ENCODE measurements at regions not wholly inside any gene's neighbourhood (a gene's known extent, or its start where the extent isn't known, plus 50 kb on each side); places are given as distances from the start of the nearest gene placed in this dataset.

DNA sequence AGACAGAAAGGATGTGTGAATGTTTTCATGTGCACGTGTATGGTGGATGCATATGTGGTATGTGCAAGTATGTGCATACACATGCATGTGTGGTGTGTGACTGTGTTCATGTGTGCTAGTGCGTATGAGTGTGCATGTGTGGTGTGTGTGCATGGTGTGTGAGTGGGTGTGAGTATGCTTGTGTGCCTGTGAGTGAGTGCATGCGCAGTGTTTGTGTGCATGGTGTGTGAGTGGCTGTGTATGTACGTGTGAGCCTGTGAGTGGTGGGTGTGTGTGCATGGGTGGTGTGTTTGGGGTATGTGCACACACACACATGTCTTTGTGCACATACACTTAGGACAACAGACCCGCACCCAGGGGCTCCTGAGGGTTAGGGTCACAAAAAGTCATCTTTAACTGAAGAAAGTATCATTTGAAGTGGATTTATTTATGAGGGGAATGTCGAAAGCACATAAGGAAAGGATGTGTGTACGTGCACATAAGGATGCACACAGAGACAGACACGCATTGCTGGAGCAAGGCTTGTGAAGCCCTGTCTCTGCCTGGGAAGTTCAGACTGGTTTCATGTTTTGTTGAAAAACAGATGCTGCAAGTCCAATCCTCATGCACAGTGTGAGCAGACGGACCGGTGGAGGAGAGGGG is 237.0 kb downstream of the SYK start:
- TF ChIP-seq, protein P1, sequence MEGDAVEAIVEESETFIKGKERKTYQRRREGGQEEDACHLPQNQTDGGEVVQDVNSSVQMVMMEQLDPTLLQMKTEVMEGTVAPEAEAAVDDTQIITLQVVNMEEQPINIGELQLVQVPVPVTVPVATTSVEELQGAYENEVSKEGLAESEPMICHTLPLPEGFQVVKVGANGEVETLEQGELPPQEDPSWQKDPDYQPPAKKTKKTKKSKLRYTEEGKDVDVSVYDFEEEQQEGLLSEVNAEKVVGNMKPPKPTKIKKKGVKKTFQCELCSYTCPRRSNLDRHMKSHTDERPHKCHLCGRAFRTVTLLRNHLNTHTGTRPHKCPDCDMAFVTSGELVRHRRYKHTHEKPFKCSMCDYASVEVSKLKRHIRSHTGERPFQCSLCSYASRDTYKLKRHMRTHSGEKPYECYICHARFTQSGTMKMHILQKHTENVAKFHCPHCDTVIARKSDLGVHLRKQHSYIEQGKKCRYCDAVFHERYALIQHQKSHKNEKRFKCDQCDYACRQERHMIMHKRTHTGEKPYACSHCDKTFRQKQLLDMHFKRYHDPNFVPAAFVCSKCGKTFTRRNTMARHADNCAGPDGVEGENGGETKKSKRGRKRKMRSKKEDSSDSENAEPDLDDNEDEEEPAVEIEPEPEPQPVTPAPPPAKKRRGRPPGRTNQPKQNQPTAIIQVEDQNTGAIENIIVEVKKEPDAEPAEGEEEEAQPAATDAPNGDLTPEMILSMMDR (IDR thresholded peaks at IDR 0.05; ENCODE audit: control insufficient read depth, extremely low read depth, insufficient read depth): no peak
- no peak overlapping the region for H3K4me3 ChIP-seq (ENCODE audit: low read depth, low read length)
- no peak for DNase-seq (ENCODE audit: low read depth)

DNA sequence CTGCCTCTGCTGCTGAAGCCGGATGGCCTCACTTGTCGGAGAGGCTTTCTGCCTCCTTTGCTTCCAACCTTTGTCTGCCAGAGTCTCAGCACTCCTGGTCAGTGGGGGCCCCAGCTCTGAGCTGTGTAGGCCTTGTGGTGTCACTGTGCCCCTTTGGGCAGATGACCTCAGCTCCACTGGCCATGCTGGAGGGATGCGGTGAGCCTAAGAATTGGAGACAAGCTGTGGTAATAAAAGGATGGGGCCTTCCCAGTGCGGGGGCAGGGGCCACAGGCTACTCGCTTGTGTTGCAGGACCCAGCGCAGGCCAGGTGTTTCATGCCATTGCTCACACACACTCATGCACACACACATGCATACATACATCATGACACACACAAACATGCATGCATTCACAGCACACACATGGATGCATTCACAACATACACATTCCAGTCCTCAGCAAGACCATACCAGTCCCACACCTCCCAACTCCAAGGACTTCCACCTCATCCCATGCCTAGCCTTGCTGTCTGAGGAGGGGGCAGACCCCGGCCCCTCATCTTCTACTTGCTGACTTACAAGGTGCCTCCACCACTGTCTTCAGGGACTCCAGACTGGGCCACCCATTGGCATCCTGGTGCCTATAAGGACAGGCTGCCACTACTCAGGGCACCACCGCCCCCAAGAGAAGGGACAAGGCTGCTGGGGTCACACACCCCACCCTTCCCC is 237.7 kb downstream of the SYK start:
- H3K4me3 ChIP-seq (ENCODE audit: low read depth, low read length): no peak overlapping the region
- TF ChIP-seq, protein P1 (IDR thresholded peaks at IDR 0.05; ENCODE audit: control insufficient read depth, extremely low read depth, insufficient read depth): no peak
- DNase-seq (ENCODE audit: low read depth): no peak

DNA sequence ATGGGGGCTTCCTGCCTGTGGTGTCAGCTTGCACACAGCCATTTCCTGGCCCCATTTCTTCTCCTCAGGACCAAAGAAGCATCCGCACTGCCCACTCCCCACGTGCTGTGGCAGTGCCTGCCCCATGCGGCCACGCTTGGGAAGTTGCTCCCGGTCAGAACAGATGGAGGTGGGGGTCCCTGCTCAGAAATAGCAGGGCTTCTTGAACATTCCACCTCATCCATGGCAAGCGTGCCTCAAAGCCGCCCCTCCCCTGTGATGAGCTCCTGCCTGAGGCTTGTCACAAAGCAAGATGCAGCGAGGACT is 238.2 kb downstream of the SYK start:
- H3K4me3 ChIP-seq (ENCODE audit: low read depth, low read length): no peak overlapping the region
- no peak for DNase-seq (ENCODE audit: low read depth)
- TF ChIP-seq, protein P1 (IDR thresholded peaks at IDR 0.05; ENCODE audit: control insufficient read depth, extremely low read depth, insufficient read depth): no peak

DNA sequence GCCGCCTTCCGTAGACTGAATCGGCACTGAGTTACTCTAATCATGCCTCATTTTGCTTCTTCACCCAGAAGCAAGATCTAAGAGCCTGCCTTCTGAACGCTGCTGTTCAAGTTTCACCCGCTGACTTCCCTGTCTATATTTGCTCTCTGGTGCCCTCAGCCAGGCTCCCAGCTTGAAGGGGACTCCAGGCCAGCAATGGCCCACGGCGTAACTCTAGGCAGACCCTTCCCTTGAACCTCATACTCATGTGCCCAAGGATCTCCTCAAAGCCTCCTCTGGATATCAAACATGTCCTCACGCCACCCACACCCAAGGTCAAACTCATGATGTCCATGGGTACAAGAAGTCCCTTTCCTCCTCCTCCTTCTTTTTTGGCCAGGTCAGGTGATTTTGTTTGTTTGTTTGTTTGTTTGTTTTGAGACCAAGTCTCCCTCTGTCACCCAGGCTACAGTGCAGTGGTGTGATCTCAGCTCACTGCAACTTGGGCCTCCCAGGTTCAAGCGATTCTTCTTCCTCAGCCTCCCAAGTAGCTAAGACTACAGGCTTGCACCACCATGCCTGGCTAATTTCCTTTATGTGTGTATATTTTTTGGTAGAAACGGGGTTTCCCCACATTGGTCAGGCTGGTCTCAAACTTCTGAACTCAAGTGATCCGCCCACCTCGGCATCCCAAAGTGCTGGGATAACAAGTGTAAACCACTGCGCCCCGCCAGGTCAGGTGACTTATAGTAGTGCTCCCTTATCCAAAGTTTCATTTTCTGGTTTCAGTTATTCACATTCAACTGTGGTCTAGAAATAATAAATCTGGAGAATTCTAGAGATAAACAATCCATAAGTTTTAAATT is 239.0 kb downstream of the SYK start:
- H3K4me3 ChIP-seq (ENCODE audit: low read depth, low read length): no peak overlapping the region
- TF ChIP-seq, protein P1 (IDR thresholded peaks at IDR 0.05; ENCODE audit: control insufficient read depth, extremely low read depth, insufficient read depth): no peak
- no peak for DNase-seq (ENCODE audit: low read depth)

DNA sequence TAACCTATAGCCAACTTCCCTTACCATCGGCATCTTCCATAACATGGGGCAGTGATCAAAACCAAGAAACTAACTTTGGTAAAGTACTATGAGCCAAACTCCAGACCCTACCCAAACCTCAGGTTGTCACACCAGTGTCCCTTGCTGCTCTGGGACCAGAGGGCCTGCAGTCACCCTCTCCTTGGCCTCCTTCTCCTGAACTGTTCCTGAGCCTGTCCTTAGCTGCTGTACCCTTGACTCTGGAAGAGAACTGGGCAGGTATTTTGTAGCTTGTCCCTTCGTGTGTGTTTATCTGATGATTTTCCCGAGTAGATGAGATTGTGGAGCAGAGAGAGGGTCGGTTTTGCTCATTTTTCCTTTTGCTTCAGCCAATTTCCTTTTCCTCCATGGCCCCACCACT is 240.4 kb downstream of the SYK start:
- TF ChIP-seq, protein P1 (IDR thresholded peaks at IDR 0.05; ENCODE audit: control insufficient read depth, extremely low read depth, insufficient read depth): no peak
- H3K4me3 ChIP-seq (ENCODE audit: low read depth, low read length): no peak overlapping the region
- no peak for DNase-seq (ENCODE audit: low read depth)

DNA sequence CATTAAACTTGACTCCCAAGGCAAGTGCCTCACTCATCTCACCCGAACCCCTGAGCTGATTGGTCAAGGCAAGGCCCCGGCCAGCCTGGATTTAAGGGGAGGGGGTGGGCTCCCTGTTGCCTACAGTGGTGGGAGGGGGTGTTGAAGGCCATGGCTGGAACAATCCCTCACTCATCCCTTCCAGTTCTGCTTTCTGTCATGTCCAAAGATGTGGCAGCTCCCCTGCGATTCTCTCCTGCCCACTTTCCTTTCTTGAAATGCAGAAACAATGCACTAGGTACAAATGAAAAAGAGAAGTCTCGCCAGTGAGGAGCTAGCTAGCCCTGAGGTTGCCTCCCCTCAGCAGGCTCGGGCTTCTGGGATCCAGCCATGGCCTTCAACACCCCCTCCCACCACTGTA is 240.9 kb downstream of the SYK start:
- TF ChIP-seq, protein P1 (IDR thresholded peaks at IDR 0.05; ENCODE audit: control insufficient read depth, extremely low read depth, insufficient read depth): no peak
- no peak for DNase-seq (ENCODE audit: low read depth)
- no peak overlapping the region for H3K4me3 ChIP-seq (ENCODE audit: low read depth, low read length)
